Mesenchymal stem cell (in vitro differentiated cells and primary cell): ENCODE measurements at regions not wholly inside any gene's neighbourhood (a gene's known extent, or its start where the extent isn't known, plus 50 kb on each side); places are given as distances from the start of the nearest gene placed in this dataset.

ENCODE experiments used
- DNase-seq: peaks from one replicate; pipeline ENCODE4 v3.0.0-alpha.2; 2013
- H2AFZ ChIP-seq: one replicate; pipeline ENCODE4 v1.6.1; 2013; ENCODE audit warnings: low read depth, mild to moderate bottlenecking, control low read depth, inconsistent platforms, low read length, moderate library complexity
- H2AK5ac ChIP-seq: 2 replicates; pipeline ENCODE4 v1.6.1; 2013; ENCODE audit warnings: low read length, moderate library complexity, mild to moderate bottlenecking, inconsistent platforms; ENCODE audit not compliant: severe bottlenecking
- H2BK120ac ChIP-seq: one replicate; pipeline ENCODE4 v1.6.1; 2013; ENCODE audit warnings: low read depth, mild to moderate bottlenecking, inconsistent platforms, low read length, moderate library complexity
- H2BK12ac ChIP-seq, 2 experiments: one replicate each; pipeline ENCODE4 v1.6.1; 2013; ENCODE audit warnings: inconsistent platforms in 2 of 2, low read length in 2 of 2, mild to moderate bottlenecking in 2 of 2, moderate library complexity in 2 of 2, control low read depth in 1 of 2
- H2BK15ac ChIP-seq: one replicate; pipeline ENCODE4 v1.6.1; 2013; ENCODE audit warnings: mild to moderate bottlenecking, low read depth, inconsistent platforms; ENCODE audit not compliant: poor library complexity, severe bottlenecking
- H2BK5ac ChIP-seq: 2 replicates; pipeline ENCODE4 v1.6.1; 2013; ENCODE audit warnings: low read depth, mild to moderate bottlenecking, low read length, control low read depth, inconsistent platforms; ENCODE audit not compliant: poor library complexity, severe bottlenecking
- H3K14ac ChIP-seq, 2 experiments: one replicate each; pipeline ENCODE4 v1.6.1; 2013; ENCODE audit warnings: inconsistent platforms in 2 of 2, low read length in 2 of 2, control low read depth in 1 of 2, mild to moderate bottlenecking in 1 of 2, moderate library complexity in 1 of 2
- H3K18ac ChIP-seq, 2 experiments: one replicate each; pipeline ENCODE4 v1.6.1; 2013; ENCODE audit warnings: inconsistent platforms in 2 of 2, low read length in 2 of 2, control low read depth in 1 of 2, low read depth in 1 of 2, mild to moderate bottlenecking in 1 of 2
- H3K23ac ChIP-seq, 2 experiments: one replicate each; pipeline ENCODE4 v1.6.1; 2013; ENCODE audit warnings: inconsistent platforms in 2 of 2, low read length in 2 of 2, mild to moderate bottlenecking in 2 of 2, moderate library complexity in 2 of 2, control low read depth in 1 of 2
- H3K27ac ChIP-seq: 2 replicates; pipeline ENCODE4 v1.5.1; 2013; ENCODE audit warnings: mild to moderate bottlenecking, moderate library complexity, low read length, control low read depth, inconsistent platforms; ENCODE audit not compliant: poor library complexity, severe bottlenecking
- H3K27me3 ChIP-seq, 2 experiments: 2 replicates each; pipeline versions ENCODE4 v1.6.1 to v1.7.0; 2013; ENCODE audit warnings: low read length in 2 of 2, mild to moderate bottlenecking in 2 of 2, moderate library complexity in 2 of 2, control low read depth in 1 of 2, inconsistent platforms in 1 of 2; ENCODE audit not compliant: control insufficient read depth in 1 of 2, insufficient read depth in 1 of 2
- H3K36me3 ChIP-seq, 2 experiments: 2 replicates each; pipeline versions ENCODE4 v1.6.1 to v1.7.0; 2013; ENCODE audit warnings: low read length in 2 of 2, control low read depth in 1 of 2, inconsistent platforms in 1 of 2, low read depth in 1 of 2, mild to moderate bottlenecking in 1 of 2; ENCODE audit not compliant: insufficient read depth in 2 of 2, control insufficient read depth in 1 of 2
- H3K4ac ChIP-seq, 2 experiments: one replicate each; pipeline ENCODE4 v1.6.1; 2013; ENCODE audit warnings: inconsistent platforms in 2 of 2, low read length in 2 of 2, mild to moderate bottlenecking in 2 of 2, moderate library complexity in 2 of 2, control low read depth in 1 of 2, low read depth in 1 of 2
- H3K4me1 ChIP-seq: 2 replicates; pipeline ENCODE4 v1.6.1; 2013; ENCODE audit warnings: low read depth, low read length, control low read depth; ENCODE audit not compliant: control insufficient read depth, insufficient read depth
- H3K4me2 ChIP-seq: 2 replicates; pipeline ENCODE4 v1.6.1; 2013; ENCODE audit warnings: low read length, mild to moderate bottlenecking, inconsistent platforms; ENCODE audit not compliant: poor library complexity, severe bottlenecking
- H3K4me3 ChIP-seq, 2 experiments: 2 replicates each; pipeline versions ENCODE4 v1.5.1 to v1.7.0; 2013; ENCODE audit warnings: low read length in 2 of 2, mild to moderate bottlenecking in 2 of 2, control low read depth in 1 of 2, low read depth in 1 of 2; ENCODE audit not compliant: insufficient read depth in 1 of 2
- H3K79me1 ChIP-seq: replicated peaks from 2 replicates; pipeline ENCODE4 v1.6.1; 2013; ENCODE audit warnings: mild to moderate bottlenecking, control low read depth, low read length, inconsistent platforms; ENCODE audit not compliant: poor library complexity, severe bottlenecking
- H3K9ac ChIP-seq: 2 replicates; pipeline ENCODE4 v1.7.0; 2013; ENCODE audit warnings: mild to moderate bottlenecking, low read length, moderate library complexity
- H3K9me3 ChIP-seq: 2 replicates; pipeline ENCODE4 v1.7.0; 2013; ENCODE audit warnings: mild to moderate bottlenecking, low read length; ENCODE audit not compliant: control insufficient read depth
- H4K8ac ChIP-seq: one replicate; pipeline ENCODE4 v1.6.1; 2013; ENCODE audit warnings: inconsistent platforms, mild to moderate bottlenecking, low read length, moderate library complexity
- H4K91ac ChIP-seq: one replicate; pipeline ENCODE4 v1.6.1; 2013; ENCODE audit warnings: mild to moderate bottlenecking, low read length, inconsistent platforms
- WGBS: methylation state at CpG from one replicate; pipeline ENCODE4 v1.1.7; 2013; ENCODE audit warnings: mixed read lengths; 5-methylcytosine and 5-hydroxymethylcytosine counted together

DNA sequence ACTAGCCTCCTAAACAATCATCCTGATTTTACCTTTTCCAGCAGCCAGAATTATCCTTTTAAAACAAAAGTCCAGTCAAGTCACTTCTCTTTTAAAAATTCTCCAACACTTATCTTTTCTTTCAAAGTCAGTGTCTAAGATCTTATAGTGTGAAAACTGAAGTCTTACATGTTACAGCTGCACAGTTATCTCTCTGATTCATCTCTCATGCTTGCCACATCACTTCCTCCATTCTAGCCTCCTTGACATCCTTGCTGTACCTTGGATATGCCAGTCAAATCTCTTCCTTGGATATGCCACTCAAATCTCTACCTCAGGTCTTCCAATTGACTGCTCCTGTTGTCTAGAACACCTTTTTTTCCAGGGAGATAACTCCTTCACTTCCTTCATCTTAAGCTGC lies 361.7 kb upstream of the FTMT start:
- H2AK5ac ChIP-seq: no peak overlapping the region

DNA sequence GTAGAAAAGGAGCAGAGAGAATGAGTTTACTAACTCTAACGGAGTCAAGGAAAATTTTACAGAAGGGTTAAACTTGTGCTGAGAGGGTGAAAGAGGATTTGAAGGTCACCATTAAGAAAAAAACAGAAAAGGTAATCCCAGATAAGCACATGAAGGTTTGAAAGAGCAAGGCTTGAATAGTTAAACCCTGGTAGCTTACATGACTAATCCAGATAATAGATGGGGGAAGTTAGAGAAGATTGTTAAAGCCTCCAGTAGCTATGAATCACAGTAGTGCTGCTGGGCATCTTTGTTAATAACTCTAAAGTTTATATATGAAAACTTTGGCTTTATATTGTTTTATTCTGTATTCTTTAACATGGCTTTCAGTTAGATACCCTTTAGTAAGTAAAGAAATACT lies 354.5 kb upstream of the FTMT start:
- Histone ChIP-seq H3K27me3 (no peaks in the 10 kb centered on the region), H3K4ac (no peak overlapping the region), H3K36me3 (no peaks in the 10 kb centered on the region), H3K14ac (no peak overlapping the region), H4K91ac (no peak overlapping the region), H3K23ac (no peak overlapping the region), H2AK5ac (no peak overlapping the region), H2BK15ac (no peak overlapping the region), H2AFZ (no peak overlapping the region), H3K9ac (no peak overlapping the region), H3K4me1 (no peaks in the 10 kb centered on the region), H3K9me3 (no peaks in the 10 kb centered on the region), H3K4me2 (no peak overlapping the region), H4K8ac (no peak overlapping the region), H3K4me3 (no peak overlapping the region), H3K18ac (no peak overlapping the region), H3K79me1 (no peaks in the 10 kb centered on the region), H2BK5ac (no peak overlapping the region), H2BK120ac (no peak overlapping the region), H2BK12ac (no peak overlapping the region), H3K27ac (no peak overlapping the region)
- WGBS: 95% methylated on average over 1 of the region's 1 CpG
- DNase-seq: peak; percentile 6

More for the DNA sequence above, 361.7 kb upstream of the FTMT start:
- no peak overlapping the region for H3K23ac ChIP-seq
- H3K4me3 ChIP-seq: no peak overlapping the region
- H3K9me3 ChIP-seq: no peaks in the 10 kb centered on the region
- H2AFZ ChIP-seq: no peak overlapping the region
- H3K4me2 ChIP-seq: no peak overlapping the region
- no peak overlapping the region for H3K27ac ChIP-seq
- H3K9ac ChIP-seq: no peak overlapping the region
- H2BK12ac ChIP-seq: no peak overlapping the region
- H4K91ac ChIP-seq: no peak overlapping the region
- no peak overlapping the region for H2BK120ac ChIP-seq
- no peak overlapping the region for H2BK15ac ChIP-seq
- no peak overlapping the region for H3K14ac ChIP-seq
- no peaks in the 10 kb centered on the region for H3K4me1 ChIP-seq
- H3K27me3 ChIP-seq: no peaks in the 10 kb centered on the region
- H3K79me1 ChIP-seq: no peaks in the 10 kb centered on the region
- H3K18ac ChIP-seq: no peak overlapping the region
- no peak overlapping the region for H4K8ac ChIP-seq
- no peak for DNase-seq
- H3K36me3 ChIP-seq: no peaks in the 10 kb centered on the region
- no peak overlapping the region for H3K4ac ChIP-seq
- no peak overlapping the region for H2BK5ac ChIP-seq

DNA sequence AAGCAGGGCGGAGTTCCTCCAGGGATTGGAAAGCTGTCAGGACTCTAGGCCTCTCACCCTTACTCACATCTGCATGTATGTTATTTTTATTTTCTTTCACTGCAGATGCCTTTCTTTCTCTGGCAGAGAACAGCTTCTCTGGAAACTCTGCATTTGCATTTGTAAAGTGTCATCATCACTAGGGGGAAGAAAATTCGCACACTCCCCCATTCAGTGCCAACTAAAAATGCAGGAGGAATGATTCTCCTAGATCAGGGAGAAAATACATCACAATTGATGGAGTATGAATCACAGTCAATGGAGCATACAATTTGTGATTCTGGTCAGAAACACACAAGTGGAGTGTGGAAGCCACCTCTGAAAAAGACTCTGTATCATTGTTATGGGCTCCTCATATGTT lies 351.4 kb upstream of the FTMT start:
- no peak overlapping the region for H2BK12ac ChIP-seq
- WGBS: 95% methylated on average over 1 of the region's 2 CpGs
- no peak overlapping the region for H3K18ac ChIP-seq

DNA sequence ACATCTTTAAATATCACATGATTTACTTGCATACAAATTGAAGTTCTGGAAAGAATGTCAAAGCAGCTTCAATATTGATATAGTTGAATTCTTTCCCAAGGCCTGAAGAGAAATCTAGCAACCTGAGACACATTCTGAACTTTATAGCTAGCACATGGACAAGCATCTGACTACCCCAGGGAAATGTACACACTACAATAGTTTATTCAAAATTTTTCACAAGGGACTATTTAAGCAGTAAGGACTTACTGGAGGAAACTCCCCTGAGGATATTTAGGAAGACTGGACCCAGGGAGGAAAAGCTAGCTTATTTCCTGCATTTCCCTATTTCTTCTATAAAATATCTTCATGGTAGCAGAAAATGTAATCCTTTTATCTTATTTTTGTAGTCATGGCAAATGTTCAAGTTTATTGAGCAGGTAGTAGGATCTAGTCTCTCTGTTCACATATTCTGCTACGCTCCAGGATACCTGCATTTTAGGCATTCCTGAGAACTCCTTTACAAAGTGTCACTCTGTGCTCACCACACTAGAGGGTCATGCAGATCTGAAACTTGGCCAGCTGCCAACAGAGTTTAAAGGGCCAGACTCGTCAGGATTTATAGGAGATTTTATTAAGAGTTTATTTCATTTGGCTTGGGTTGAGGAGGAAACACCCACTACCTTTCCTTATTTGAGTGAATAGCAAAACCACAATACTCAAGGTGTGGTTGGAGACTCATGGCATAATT lies 348.4 kb upstream of the FTMT start:
- whole genome bisulfite sequencing: 50% methylated on average over 1 of the region's 2 CpGs
- H2BK15ac ChIP-seq: no peak overlapping the region

More for the DNA sequence above, 351.4 kb upstream of the FTMT start:
- Histone ChIP-seq H2BK15ac (no peak overlapping the region), H4K91ac (no peak overlapping the region), H2BK120ac (no peak overlapping the region), H3K79me1 (no peaks in the 10 kb centered on the region), H3K4me1 (no peaks in the 10 kb centered on the region), H3K27me3 (no peaks in the 10 kb centered on the region), H2AFZ (no peak overlapping the region), H2BK5ac (no peak overlapping the region), H3K27ac (no peak overlapping the region), H3K23ac (no peak overlapping the region), H3K9me3 (no peaks in the 10 kb centered on the region), H3K14ac (no peak overlapping the region), H3K4ac (no peak overlapping the region), H3K4me3 (no peak overlapping the region), H2AK5ac (no peak overlapping the region), H3K4me2 (no peak overlapping the region), H3K9ac (no peak overlapping the region), H3K36me3 (no peaks in the 10 kb centered on the region), H4K8ac (no peak overlapping the region)
- no peak for DNase-seq

More for the DNA sequence above, 348.4 kb upstream of the FTMT start:
- Histone ChIP-seq H3K4me1 (no peaks in the 10 kb centered on the region), H4K8ac (no peak overlapping the region), H3K14ac (no peak overlapping the region), H3K18ac (no peak overlapping the region), H3K9me3 (no peaks in the 10 kb centered on the region), H2BK5ac (no peak overlapping the region), H2BK120ac (no peak overlapping the region), H3K9ac (no peak overlapping the region), H3K27ac (no peak overlapping the region), H4K91ac (no peak overlapping the region), H3K23ac (no peak overlapping the region), H2AK5ac (no peak overlapping the region), H3K36me3 (no peaks in the 10 kb centered on the region), H3K4me3 (no peak overlapping the region), H2AFZ (no peak overlapping the region), H3K27me3 (no peaks in the 10 kb centered on the region), H3K4me2 (no peak overlapping the region), H3K79me1 (no peaks in the 10 kb centered on the region), H3K4ac (no peak overlapping the region), H2BK12ac (no peak overlapping the region)
- DNase-seq: peak; percentile 6
